ENCODE measurements at regions not wholly inside any gene's neighbourhood (a gene's known extent, or its start where the extent isn't known, plus 50 kb on each side); places are given as distances from the start of the nearest gene placed in this dataset.

DNA sequence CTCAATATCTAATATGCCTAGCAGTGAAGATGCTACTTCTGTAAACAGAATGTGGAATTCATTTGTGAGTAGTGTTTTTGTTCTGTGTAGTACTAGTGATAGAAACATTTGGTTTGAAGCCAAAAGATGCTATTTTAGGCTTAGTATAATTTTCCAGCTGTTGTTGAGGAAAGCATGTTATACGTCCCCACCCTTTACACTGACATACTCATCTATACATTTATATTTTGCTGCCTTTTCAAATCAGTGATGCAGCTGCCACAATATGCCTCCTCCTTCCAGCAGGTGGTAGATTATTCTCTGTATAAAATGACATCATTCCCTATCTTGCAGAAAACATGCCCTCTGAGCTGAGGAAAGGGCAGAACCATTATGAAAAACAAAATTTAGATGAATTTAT is 1217.6 kb upstream of the GJE1 start:
- no peak for TF ChIP-seq TCF7L2 (IDR thresholded peaks at IDR 0.05; ENCODE audit: low read depth, low read length)
- TF ChIP-seq, protein P1, sequence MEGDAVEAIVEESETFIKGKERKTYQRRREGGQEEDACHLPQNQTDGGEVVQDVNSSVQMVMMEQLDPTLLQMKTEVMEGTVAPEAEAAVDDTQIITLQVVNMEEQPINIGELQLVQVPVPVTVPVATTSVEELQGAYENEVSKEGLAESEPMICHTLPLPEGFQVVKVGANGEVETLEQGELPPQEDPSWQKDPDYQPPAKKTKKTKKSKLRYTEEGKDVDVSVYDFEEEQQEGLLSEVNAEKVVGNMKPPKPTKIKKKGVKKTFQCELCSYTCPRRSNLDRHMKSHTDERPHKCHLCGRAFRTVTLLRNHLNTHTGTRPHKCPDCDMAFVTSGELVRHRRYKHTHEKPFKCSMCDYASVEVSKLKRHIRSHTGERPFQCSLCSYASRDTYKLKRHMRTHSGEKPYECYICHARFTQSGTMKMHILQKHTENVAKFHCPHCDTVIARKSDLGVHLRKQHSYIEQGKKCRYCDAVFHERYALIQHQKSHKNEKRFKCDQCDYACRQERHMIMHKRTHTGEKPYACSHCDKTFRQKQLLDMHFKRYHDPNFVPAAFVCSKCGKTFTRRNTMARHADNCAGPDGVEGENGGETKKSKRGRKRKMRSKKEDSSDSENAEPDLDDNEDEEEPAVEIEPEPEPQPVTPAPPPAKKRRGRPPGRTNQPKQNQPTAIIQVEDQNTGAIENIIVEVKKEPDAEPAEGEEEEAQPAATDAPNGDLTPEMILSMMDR (IDR thresholded peaks at IDR 0.05 in 2 of 3, conservative IDR thresholded peaks at IDR 0.05 in 1 of 3; ENCODE audit: insufficient read depth in 2 of 3, low read depth in 1 of 3, low read length in 3 of 3), result no peak
- no peak for TF ChIP-seq JUN (IDR thresholded peaks at IDR 0.05; ENCODE audit: borderline replicate concordance, low read depth, low read length)
- no peak for TF ChIP-seq JUN (CRISPR knock-in tag; IDR thresholded peaks at IDR 0.05; ENCODE audit: borderline replicate concordance)
- TF ChIP-seq, protein P2, sequence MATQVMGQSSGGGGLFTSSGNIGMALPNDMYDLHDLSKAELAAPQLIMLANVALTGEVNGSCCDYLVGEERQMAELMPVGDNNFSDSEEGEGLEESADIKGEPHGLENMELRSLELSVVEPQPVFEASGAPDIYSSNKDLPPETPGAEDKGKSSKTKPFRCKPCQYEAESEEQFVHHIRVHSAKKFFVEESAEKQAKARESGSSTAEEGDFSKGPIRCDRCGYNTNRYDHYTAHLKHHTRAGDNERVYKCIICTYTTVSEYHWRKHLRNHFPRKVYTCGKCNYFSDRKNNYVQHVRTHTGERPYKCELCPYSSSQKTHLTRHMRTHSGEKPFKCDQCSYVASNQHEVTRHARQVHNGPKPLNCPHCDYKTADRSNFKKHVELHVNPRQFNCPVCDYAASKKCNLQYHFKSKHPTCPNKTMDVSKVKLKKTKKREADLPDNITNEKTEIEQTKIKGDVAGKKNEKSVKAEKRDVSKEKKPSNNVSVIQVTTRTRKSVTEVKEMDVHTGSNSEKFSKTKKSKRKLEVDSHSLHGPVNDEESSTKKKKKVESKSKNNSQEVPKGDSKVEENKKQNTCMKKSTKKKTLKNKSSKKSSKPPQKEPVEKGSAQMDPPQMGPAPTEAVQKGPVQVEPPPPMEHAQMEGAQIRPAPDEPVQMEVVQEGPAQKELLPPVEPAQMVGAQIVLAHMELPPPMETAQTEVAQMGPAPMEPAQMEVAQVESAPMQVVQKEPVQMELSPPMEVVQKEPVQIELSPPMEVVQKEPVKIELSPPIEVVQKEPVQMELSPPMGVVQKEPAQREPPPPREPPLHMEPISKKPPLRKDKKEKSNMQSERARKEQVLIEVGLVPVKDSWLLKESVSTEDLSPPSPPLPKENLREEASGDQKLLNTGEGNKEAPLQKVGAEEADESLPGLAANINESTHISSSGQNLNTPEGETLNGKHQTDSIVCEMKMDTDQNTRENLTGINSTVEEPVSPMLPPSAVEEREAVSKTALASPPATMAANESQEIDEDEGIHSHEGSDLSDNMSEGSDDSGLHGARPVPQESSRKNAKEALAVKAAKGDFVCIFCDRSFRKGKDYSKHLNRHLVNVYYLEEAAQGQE (IDR thresholded peaks at IDR 0.05; ENCODE audit: borderline replicate concordance), result no peak
- TF ChIP-seq, protein P2 (CRISPR knock-in tag; IDR thresholded peaks at IDR 0.05; ENCODE audit: low read depth), result no peak
- no peak for TF ChIP-seq TAF1 (IDR thresholded peaks at IDR 0.05; ENCODE audit: control insufficient read depth, extremely low read depth, insufficient read depth, low read length, severe bottlenecking)
- no peak for TF ChIP-seq RCOR1 (IDR thresholded peaks at IDR 0.05; ENCODE audit: borderline replicate concordance in 1 of 2, low read depth in 2 of 2, low read length in 2 of 2)
- TF ChIP-seq EZH2 (IDR thresholded peaks at IDR 0.05; ENCODE audit: borderline replicate concordance, low read depth, low read length), result no peak
- TF ChIP-seq CHD2 (IDR thresholded peaks at IDR 0.05; ENCODE audit: low read depth, low read length), result no peak
- no peak for TF ChIP-seq ZNF324 (CRISPR knock-in tag; IDR thresholded peaks at IDR 0.05)

Measured in K562 (cell line).